GM10248 (cell line): ENCODE measurements at regions not wholly inside any gene's neighbourhood (a gene's known extent, or its start where the extent isn't known, plus 50 kb on each side); places are given as distances from the start of the nearest gene placed in this dataset.

ENCODE experiments used
- CTCF ChIA-PET: fragments of 300-600 bp; sonication (Branson Sonifier 250); formaldehyde crosslinking; extraction: SDS; loops from one replicate; lab custom pipeline; 2021; ENCODE audit warnings: antibody characterized with exemption; lab: Yijun Ruan, JAX
- POLR2A ChIA-PET: fragments of 350-650 bp; sonication (Branson Sonifier 250); formaldehyde crosslinking; extraction: SDS; loops from one replicate; lab custom pipeline; 2020; ENCODE audit warnings: antibody characterized with exemption; lab: Yijun Ruan, JAX
- DNase-seq: peaks from one replicate; pipeline ENCODE4 v3.0.0; 2012; ENCODE audit errors: extremely low spot score
- TF ChIP-seq, protein P1 (sequence below): IDR thresholded peaks from 2 replicates; pipeline ENCODE4 v1.5.1; 2012; ENCODE audit warnings: mild to moderate bottlenecking, low read depth; ENCODE audit errors: extremely low read depth, missing control alignments, control extremely low read depth

DNA sequence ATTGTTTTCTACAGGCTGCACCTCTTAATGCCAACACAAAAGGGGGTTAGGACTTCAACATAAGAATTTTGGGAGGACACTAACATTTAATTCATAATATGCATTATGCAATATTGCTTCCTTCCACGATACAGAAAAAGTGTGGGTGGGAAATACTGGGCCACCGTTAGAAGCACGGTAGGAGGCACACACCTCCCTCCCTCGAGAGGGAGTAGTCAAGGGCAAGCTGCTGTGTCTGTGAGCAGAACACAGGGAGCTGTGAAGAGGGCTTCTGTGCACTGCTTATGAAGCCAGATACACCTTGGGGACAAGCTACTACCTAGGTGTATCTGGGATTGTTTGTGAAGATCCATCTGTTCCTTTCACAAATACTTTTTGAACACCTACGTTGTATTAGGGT lies 109.3 kb upstream of the PLET1 start:
- no peak for DNase-seq
- TF ChIP-seq, protein P1, sequence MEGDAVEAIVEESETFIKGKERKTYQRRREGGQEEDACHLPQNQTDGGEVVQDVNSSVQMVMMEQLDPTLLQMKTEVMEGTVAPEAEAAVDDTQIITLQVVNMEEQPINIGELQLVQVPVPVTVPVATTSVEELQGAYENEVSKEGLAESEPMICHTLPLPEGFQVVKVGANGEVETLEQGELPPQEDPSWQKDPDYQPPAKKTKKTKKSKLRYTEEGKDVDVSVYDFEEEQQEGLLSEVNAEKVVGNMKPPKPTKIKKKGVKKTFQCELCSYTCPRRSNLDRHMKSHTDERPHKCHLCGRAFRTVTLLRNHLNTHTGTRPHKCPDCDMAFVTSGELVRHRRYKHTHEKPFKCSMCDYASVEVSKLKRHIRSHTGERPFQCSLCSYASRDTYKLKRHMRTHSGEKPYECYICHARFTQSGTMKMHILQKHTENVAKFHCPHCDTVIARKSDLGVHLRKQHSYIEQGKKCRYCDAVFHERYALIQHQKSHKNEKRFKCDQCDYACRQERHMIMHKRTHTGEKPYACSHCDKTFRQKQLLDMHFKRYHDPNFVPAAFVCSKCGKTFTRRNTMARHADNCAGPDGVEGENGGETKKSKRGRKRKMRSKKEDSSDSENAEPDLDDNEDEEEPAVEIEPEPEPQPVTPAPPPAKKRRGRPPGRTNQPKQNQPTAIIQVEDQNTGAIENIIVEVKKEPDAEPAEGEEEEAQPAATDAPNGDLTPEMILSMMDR: no peak
- ChIA-PET CTCF (no interaction called here), POLR2A (no interaction called here)

DNA sequence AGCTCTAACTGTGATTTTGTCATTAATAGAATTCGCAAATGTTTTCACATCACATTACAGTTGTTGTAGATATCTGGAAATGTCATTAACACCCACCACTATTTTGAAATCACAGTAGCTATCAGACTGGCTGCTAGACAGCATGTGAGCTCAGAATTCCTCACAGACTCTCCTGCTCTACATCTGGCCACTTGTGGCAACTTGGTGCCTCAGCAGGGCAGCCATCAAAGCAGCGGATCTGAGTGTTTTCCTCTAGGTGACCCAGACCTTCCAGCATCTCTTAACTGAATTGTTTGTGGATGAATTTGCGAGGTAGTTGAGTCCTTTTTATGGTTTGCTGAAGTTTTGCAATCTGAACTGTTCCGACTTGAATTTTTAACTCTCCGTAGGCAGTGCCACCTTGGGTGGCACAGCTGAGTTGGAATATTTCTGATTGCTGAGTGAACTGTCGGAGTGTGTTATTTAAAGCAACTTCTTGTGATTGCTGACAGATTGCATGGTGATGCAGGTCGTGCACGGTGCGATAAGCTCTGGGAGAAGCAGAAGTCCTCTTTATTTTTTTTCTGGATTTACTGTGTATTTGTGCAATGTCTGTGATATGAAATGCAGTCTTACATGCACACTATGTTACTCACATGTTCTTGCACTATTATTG lies 114.0 kb upstream of the PLET1 start:
- no peak for DNase-seq
- TF ChIP-seq, protein P1: no peak
- CTCF ChIA-PET: interaction anchor here (1.2 to 1.7 kb wide), 2 partner anchors 9 kb away, joined by 4 read pairs; no protein-coding TSS in a partner anchor
- POLR2A ChIA-PET: no interaction called here

DNA sequence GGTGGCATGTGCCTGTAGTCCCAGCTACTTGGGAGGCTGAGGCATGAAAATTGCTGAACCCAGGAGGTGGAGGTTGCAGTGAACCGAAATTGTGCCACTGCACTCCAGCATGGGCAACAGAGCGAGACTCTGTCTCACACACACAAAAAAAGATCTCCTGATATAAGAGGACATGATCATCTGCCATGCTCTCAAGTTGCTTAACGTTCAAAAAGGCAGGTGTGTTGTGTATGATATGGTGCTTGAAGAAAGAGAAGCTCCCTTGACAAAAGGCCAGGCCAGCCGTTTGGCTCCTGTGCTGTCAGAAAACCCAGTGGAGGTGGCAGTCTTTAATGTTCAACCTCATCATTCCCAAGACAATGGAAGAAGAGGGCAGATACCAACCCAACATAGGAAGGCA lies 117.3 kb upstream of the PLET1 start:
- TF ChIP-seq, protein P1: no peak
- DNase-seq: no peak
- ChIA-PET CTCF (no interaction called here), POLR2A (no interaction called here)

DNA sequence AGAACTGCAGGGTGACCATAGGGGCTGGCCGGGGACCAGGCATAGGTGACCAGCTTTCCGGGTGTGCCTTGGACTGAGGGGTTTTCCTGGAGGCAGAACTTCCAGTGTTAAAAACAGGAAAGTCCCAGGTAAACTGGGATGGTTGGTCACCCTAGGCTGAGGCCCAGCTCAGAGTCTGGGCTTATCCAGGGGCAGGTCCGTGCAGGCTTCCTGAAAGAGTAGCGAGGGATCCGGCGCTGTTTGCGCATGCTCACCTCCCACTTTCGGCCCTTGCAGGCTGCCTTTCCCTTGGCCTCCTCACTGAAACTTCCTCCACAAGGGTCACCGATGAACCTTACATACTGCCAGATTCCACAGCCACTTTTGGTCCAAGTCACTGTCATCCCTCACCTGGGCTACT lies 119.8 kb upstream of the PLET1 start:
- POLR2A ChIA-PET: no interaction called here

DNA sequence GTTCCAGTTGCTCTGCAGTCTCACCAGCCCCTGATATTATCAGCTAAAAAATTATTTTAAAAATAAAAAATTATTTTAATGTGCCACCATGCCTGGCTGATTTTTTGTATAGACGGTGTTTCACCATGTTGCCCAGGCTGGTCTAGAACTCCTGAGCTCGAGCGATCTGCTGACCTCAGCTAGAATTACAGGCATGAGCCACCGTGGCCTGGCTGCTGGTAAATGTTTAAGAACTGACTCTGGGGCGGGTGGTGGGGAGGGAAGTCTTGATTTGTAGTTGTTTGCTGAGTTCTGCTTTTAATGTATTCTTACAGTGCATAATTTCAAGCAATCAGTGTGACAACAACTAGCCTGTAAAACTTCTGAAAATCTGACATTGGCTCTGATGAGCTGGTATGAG lies 120.9 kb upstream of the PLET1 start:
- CTCF ChIA-PET: no interaction called here
- no peak for DNase-seq
- POLR2A ChIA-PET: no interaction called here
- TF ChIP-seq, protein P1: no peak

More for the DNA sequence above, 119.8 kb upstream of the PLET1 start:
- CTCF ChIA-PET: no interaction called here
- DNase-seq: no peak
- TF ChIP-seq, protein P1: no peak

DNA sequence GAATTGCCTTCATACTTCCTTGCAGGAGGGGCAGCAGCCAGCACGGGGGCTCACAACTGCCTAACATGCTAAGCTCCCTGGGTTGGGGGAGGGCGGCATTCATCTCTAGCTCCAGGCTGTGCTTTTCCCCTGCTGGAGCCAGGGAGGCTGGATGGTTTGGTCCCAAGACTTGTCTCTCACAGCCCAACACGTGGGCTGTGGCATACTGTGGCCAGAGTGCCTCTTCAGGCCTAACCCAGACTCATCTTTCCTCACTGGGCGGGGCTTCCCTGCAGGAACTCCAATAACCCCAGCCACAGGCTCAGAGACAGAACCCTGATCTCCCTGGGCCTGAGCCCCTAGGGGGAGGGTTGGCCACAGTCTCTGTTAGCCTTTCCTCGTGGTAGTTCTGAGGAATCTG lies 121.9 kb upstream of the PLET1 start:
- CTCF ChIA-PET: interaction anchor here (2.0 kb wide), 1 partner anchor 8 kb away, joined by 4 read pairs; no protein-coding TSS in a partner anchor
- TF ChIP-seq, protein P1: no peak
- no peak for DNase-seq
- POLR2A ChIA-PET: no interaction called here

DNA sequence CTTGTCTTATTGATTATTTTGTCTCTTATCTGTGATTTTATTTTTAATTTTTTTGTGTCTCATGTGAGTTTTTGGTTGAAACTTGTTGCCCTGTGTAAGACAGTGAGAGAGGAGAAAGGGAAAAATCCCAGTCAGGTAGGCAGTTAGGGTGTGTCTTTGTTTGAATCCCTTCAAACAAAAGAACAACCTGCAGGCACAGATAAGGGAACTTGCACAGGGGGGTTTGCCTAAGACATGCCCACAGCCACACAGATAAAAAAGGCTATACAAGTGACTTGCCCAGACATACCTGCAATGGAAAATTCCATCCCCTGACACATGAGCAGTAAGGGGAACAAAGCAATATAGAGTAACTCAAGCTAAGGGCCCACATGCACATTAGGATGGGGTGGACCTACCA lies 127.8 kb upstream of the PLET1 start:
- CTCF ChIA-PET: no interaction called here
- POLR2A ChIA-PET: no interaction called here

More for the DNA sequence above, 127.8 kb upstream of the PLET1 start:
- no peak for DNase-seq
- TF ChIP-seq, protein P1: no peak
